SK-N-SH (cell line): ENCODE measurements at regions not wholly inside any gene's neighbourhood (a gene's known extent, or its start where the extent isn't known, plus 50 kb on each side); places are given as distances from the start of the nearest gene placed in this dataset.

ENCODE experiments used
- ELF1 ChIP-seq: IDR thresholded peaks from 2 replicates; pipeline ENCODE4 v1.4.0; 2012
- JUND ChIP-seq: IDR thresholded peaks from 2 replicates; pipeline ENCODE4 v1.4.0; 2012

- TF ChIP-seq ELF1 (no peak), JUND (no peak)
These were observed 1517.8 kb downstream of the BRD1 start for GRCh38 chr22:48309836-48310235.
